GM12892 (cell line): ENCODE measurements at regions not wholly inside any gene's neighbourhood (a gene's known extent, or its start where the extent isn't known, plus 50 kb on each side); places are given as distances from the start of the nearest gene placed in this dataset.

Source experiments
- POLR2A ChIP-seq: IDR thresholded peaks from 2 replicates; pipeline ENCODE4 v1.6.1; 2011; ENCODE audit warnings: low read depth, low read length, control low read depth
- POLR2AphosphoS5 ChIP-seq: IDR thresholded peaks from 2 replicates; pipeline ENCODE4 v1.6.1; 2011; ENCODE audit warnings: low read depth, low read length, control low read depth

- TF ChIP-seq POLR2A (no peak), POLR2AphosphoS5 (no peak)
Measured at GRCh38 chr9:15069106-15069505, 158.9 kb upstream of the FREM1 start.
